ENCODE measurements at regions not wholly inside any gene's neighbourhood (a gene's known extent, or its start where the extent isn't known, plus 50 kb on each side); places are given as distances from the start of the nearest gene placed in this dataset.

DNA sequence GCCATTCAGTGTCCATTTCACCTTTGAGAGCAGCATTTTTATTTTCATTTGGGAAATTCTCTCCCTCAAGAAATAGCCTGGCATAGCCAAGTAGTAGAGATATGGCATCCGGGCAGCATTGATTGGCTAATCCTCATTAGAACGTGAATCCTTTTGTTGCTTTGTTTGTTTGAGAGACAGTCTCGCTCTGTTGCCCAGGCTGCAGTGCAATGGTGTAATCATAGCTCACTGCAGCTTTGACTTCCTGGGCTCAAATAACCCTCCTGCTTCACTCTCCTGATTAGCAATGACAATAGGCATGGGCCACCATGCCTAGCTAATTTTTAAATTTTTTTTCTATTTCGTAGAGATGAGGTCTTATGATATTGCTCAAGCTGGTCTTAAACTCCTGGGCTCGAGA, 1174.9 kb upstream of the AUTS2 start:
- H3K27me3 ChIP-seq (replicated peaks; ENCODE audit: insufficient read depth): no peaks in the 10 kb centered on the region
- no peaks in the 10 kb centered on the region for H3K9me3 ChIP-seq
- 81% methylated on average over 5 of the region's 5 CpGs for WGBS
- H3K27ac ChIP-seq: no peak overlapping the region
- no peak overlapping the region for H3K4me3 ChIP-seq
- no peak for DNase-seq (ENCODE audit: low spot score)
- TF ChIP-seq, protein P1, sequence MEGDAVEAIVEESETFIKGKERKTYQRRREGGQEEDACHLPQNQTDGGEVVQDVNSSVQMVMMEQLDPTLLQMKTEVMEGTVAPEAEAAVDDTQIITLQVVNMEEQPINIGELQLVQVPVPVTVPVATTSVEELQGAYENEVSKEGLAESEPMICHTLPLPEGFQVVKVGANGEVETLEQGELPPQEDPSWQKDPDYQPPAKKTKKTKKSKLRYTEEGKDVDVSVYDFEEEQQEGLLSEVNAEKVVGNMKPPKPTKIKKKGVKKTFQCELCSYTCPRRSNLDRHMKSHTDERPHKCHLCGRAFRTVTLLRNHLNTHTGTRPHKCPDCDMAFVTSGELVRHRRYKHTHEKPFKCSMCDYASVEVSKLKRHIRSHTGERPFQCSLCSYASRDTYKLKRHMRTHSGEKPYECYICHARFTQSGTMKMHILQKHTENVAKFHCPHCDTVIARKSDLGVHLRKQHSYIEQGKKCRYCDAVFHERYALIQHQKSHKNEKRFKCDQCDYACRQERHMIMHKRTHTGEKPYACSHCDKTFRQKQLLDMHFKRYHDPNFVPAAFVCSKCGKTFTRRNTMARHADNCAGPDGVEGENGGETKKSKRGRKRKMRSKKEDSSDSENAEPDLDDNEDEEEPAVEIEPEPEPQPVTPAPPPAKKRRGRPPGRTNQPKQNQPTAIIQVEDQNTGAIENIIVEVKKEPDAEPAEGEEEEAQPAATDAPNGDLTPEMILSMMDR (IDR thresholded peaks at IDR 0.05): no peak
- TF ChIP-seq POLR2A (IDR thresholded peaks at IDR 0.05) (no peak), POLR2AphosphoS5 (IDR thresholded peaks at IDR 0.05) (no peak)
- no peaks in the 10 kb centered on the region for H3K4me1 ChIP-seq (replicated peaks)
- intact Hi-C loops (cut with DNase I): no loop called here
- H3K36me3 ChIP-seq: no peaks in the 10 kb centered on the region

DNA sequence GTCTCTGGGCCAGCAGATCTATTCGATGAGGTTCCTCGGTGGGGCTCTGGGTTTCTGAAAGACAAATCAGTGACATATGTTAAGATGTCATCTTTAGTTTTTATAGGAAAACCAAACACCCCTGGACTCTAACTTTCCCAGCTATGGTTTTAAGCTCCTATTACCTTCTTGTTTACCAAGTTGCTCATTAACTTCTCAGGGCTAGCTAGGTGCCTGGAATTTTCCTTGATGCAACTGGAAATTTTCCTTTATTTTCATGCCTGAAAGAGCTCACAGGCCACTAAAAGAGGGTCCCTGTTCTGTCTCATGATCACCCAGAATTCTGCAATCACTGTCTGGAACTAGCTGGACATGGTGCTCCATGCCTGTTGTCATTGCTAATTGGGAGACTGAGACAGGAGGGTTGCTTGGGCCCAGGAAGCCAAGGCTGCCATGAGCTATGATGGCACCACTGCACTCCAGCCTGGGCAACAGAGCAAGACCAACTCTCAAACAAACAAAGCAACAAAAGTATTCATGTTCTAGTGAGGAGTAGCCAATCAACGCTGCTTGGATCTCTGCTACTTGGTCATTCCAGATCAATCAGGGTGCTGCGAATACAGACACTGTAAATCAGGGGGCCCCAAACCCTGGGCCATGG, 1173.5 kb upstream of the AUTS2 start:
- TF ChIP-seq, protein P1 (IDR thresholded peaks at IDR 0.05): no peak
- H3K36me3 ChIP-seq: no peaks in the 10 kb centered on the region
- H3K27ac ChIP-seq: no peak overlapping the region
- no peak for DNase-seq (ENCODE audit: low spot score)
- no peak overlapping the region for H3K4me3 ChIP-seq
- no peaks in the 10 kb centered on the region for H3K4me1 ChIP-seq (replicated peaks)
- H3K27me3 ChIP-seq (replicated peaks; ENCODE audit: insufficient read depth): no peaks in the 10 kb centered on the region
- intact Hi-C loops (cut with DNase I): no loop called here
- H3K9me3 ChIP-seq: no peaks in the 10 kb centered on the region
- WGBS: 78% methylated on average over 4 of the region's 4 CpGs

DNA sequence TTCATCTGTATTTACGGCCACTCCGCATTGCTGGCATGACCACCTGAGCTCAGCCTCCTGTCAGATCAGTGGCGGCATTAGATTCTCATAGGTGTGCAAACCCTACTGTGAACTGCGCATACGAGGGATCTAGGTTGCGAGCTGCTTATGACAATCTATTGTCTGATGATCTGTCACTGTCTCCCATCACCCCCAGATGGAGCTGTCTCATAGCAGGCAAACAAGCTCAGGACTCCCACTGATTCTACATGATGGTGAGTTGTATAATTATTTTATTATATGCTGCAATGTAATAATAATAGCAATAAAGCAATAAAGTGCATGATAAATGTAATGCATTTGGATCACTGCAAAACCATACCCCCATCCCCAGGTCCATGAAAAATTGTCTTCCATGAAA, 1172.9 kb upstream of the AUTS2 start:
- H3K9me3 ChIP-seq: no peaks in the 10 kb centered on the region
- 96% methylated on average over 6 of the region's 6 CpGs for WGBS

DNA sequence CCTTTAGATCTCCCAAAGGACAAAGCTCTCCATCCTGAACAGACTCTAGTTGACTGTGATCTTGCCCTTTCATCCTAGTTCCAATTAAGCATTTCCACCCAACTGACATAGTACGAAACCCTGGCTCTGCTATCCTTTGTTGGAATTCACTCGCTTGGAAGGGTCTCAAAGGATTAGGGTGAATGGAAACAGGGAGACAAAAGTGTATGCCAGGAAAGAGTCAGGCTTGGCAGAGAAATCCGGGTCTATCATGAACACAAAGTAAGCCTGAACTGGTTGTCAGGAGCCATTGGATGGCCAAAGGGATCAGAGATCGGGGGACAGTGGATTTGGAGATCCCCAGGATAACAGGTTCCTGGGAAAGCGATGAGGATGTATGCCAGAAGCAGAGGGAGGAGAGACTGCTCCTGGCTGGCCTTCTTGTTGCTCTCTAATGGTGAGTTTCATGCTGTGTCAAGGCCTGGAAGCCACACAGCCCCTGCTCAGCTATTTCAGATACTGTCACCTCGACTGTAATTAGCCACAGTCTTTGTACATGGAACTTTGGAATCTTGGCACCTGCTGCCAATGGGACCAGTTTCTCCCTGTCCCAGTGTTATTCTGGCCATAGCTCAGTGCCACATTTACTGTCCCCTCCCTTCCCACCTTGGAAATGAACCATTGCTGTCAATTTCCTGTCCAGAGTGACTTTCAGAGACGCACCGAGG, 1168.7 kb upstream of the AUTS2 start:
- Histone ChIP-seq H3K27ac (no peak overlapping the region), H3K4me3 (no peak overlapping the region), H3K36me3 (no peaks in the 10 kb centered on the region), H3K27me3 (replicated peaks; ENCODE audit: insufficient read depth) (no peaks in the 10 kb centered on the region), H3K9me3 (no peaks in the 10 kb centered on the region), H3K4me1 (replicated peaks) (no peaks in the 10 kb centered on the region)
- no peak for DNase-seq (ENCODE audit: low spot score)
- intact Hi-C loops (cut with DNase I): no loop called here
- 58% methylated on average over 8 of the region's 8 CpGs for WGBS
- no peak for TF ChIP-seq POLR2AphosphoS5 (IDR thresholded peaks at IDR 0.05)
- TF ChIP-seq POLR2A (IDR thresholded peaks at IDR 0.05): no peak
- TF ChIP-seq, protein P1 (IDR thresholded peaks at IDR 0.05): no peak

More for the DNA sequence above, 1172.9 kb upstream of the AUTS2 start:
- Histone ChIP-seq H3K4me1 (replicated peaks) (no peaks in the 10 kb centered on the region), H3K27me3 (replicated peaks; ENCODE audit: insufficient read depth) (no peaks in the 10 kb centered on the region), H3K27ac (no peak overlapping the region), H3K36me3 (no peaks in the 10 kb centered on the region), H3K4me3 (no peak overlapping the region)
- DNase-seq (ENCODE audit: low spot score): no peak
- intact Hi-C loops (cut with DNase I): no loop called here
- TF ChIP-seq POLR2A (IDR thresholded peaks at IDR 0.05): no peak

DNA sequence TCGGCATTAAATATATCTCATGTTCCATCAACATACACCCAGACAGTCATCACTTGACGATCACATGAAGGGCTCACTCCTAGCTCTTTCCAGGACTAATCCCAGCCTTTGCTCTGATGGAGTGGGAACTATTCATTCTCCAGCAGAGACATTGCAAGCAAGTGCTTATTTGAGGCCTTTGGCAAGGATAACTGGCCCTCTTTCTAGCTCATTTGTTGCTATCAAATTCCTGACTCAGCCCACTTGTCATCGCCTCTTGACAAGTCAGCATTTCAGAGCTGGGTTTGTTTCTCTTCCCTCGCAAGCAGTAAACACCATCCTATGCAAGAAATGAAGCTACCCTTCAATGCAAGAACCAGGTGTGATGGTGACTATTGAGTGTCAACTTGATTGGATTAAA, 1165.7 kb upstream of the AUTS2 start:
- WGBS: 92% methylated on average over 4 of the region's 4 CpGs
- no peak for DNase-seq (ENCODE audit: low spot score)
- no peaks in the 10 kb centered on the region for H3K27me3 ChIP-seq (replicated peaks; ENCODE audit: insufficient read depth)
- H3K9me3 ChIP-seq: no peaks in the 10 kb centered on the region
- H3K4me3 ChIP-seq: no peak overlapping the region
- H3K4me1 ChIP-seq (replicated peaks): no peaks in the 10 kb centered on the region
- no peaks in the 10 kb centered on the region for H3K36me3 ChIP-seq
- H3K27ac ChIP-seq: no peak overlapping the region
- TF ChIP-seq POLR2AphosphoS5 (IDR thresholded peaks at IDR 0.05) (no peak), POLR2A (IDR thresholded peaks at IDR 0.05) (no peak)
- TF ChIP-seq, protein P1 (IDR thresholded peaks at IDR 0.05): no peak
- intact Hi-C loops (cut with DNase I): no loop called here
